ENCODE measurements at regions not wholly inside any gene's neighbourhood (a gene's known extent, or its start where the extent isn't known, plus 50 kb on each side); places are given as distances from the start of the nearest gene placed in this dataset.
A peak's percentile ranks its signal among the peaks of the same experiment; 100 is the strongest.
"Not testable (repeated sequence)": the region's sequence is repeated elsewhere in the genome, so short reads cannot be mapped to it uniquely, and the experiment has no call there.

- dilution Hi-C loops (cut with MboI; ENCODE audit: extremely low pct_ligation_motif_present, low sequenced_read_pairs) = not testable (repeated sequence)
These were observed 268.4 kb downstream of the ZNF37A start for GRCh38 chr10:38362514-38362913.

GRCh38 chr10:38364073-38364472, 269.9 kb downstream of the ZNF37A start:
- H2AFZ ChIP-seq (ENCODE audit: low read depth, low read length); H3K4me1 ChIP-seq (ENCODE audit: control insufficient read depth, extremely low read depth, insufficient read depth, low read length); H3K9ac ChIP-seq (replicated peaks; ENCODE audit: extremely low read depth, insufficient read depth, low read length); H3K4me3 ChIP-seq (replicated peaks in 1 of 3; ENCODE audit: insufficient read depth in 1 of 3, low read depth in 1 of 3, low read length in 3 of 3); FAIRE-seq; H4K20me1 ChIP-seq (replicated peaks; ENCODE audit: control insufficient read depth, extremely low read depth, insufficient read depth, low read length); H3K79me2 ChIP-seq (ENCODE audit: control insufficient read depth, insufficient read depth, low read length); H3K9me1 ChIP-seq (replicated peaks; ENCODE audit: control insufficient read depth, extremely low read depth, insufficient read depth, low read length); H3K9me3 ChIP-seq (replicated peaks; ENCODE audit: control insufficient read depth, insufficient read depth, low read length); CTCF ChIA-PET; H3K27me3 ChIP-seq (ENCODE audit: control insufficient read depth in 2 of 2, insufficient read depth in 2 of 2, low read length in 2 of 2); BruUV-seq (replicated peaks); H3K27ac ChIP-seq (ENCODE audit: insufficient read depth, low read depth, low read length); dilution Hi-C loops (cut with MboI; ENCODE audit: extremely low pct_ligation_motif_present, low sequenced_read_pairs); H3K36me3 ChIP-seq (ENCODE audit: control insufficient read depth in 2 of 2, extremely low read depth in 1 of 2, insufficient read depth in 2 of 2, low read length in 2 of 2); DNase-seq (ENCODE audit: low read depth, low spot score); intact Hi-C loops (cut with micrococcal nuclease); POLR2A ChIA-PET; H3K4me2 ChIP-seq (ENCODE audit: insufficient read depth, low read length): not testable (repeated sequence)

More at GRCh38 chr10:38362514-38362913, 268.4 kb downstream of the ZNF37A start:
- H2AFZ ChIP-seq (ENCODE audit: low read depth, low read length); DNase-seq (ENCODE audit: low read depth, low spot score); H3K9ac ChIP-seq (replicated peaks; ENCODE audit: extremely low read depth, insufficient read depth, low read length); BruUV-seq (replicated peaks); H3K9me3 ChIP-seq (replicated peaks; ENCODE audit: control insufficient read depth, insufficient read depth, low read length); intact Hi-C loops (cut with micrococcal nuclease); H3K4me2 ChIP-seq (ENCODE audit: insufficient read depth, low read length); FAIRE-seq; H3K9me1 ChIP-seq (replicated peaks; ENCODE audit: control insufficient read depth, extremely low read depth, insufficient read depth, low read length); H3K4me3 ChIP-seq (replicated peaks in 1 of 3; ENCODE audit: insufficient read depth in 1 of 3, low read depth in 1 of 3, low read length in 3 of 3); H4K20me1 ChIP-seq (replicated peaks; ENCODE audit: control insufficient read depth, extremely low read depth, insufficient read depth, low read length); H3K27ac ChIP-seq (ENCODE audit: insufficient read depth, low read depth, low read length); H3K27me3 ChIP-seq (ENCODE audit: control insufficient read depth in 2 of 2, insufficient read depth in 2 of 2, low read length in 2 of 2); POLR2A ChIA-PET; H3K79me2 ChIP-seq (ENCODE audit: control insufficient read depth, insufficient read depth, low read length); H3K4me1 ChIP-seq (ENCODE audit: control insufficient read depth, extremely low read depth, insufficient read depth, low read length); CTCF ChIA-PET; H3K36me3 ChIP-seq (ENCODE audit: control insufficient read depth in 2 of 2, extremely low read depth in 1 of 2, insufficient read depth in 2 of 2, low read length in 2 of 2): not testable (repeated sequence)

- H4K20me1 ChIP-seq (replicated peaks; ENCODE audit: control insufficient read depth, extremely low read depth, insufficient read depth, low read length); H3K4me1 ChIP-seq (ENCODE audit: control insufficient read depth, extremely low read depth, insufficient read depth, low read length); H3K36me3 ChIP-seq (ENCODE audit: control insufficient read depth in 2 of 2, extremely low read depth in 1 of 2, insufficient read depth in 2 of 2, low read length in 2 of 2); dilution Hi-C loops (cut with MboI; ENCODE audit: extremely low pct_ligation_motif_present, low sequenced_read_pairs); H3K79me2 ChIP-seq (ENCODE audit: control insufficient read depth, insufficient read depth, low read length); H3K27ac ChIP-seq (ENCODE audit: insufficient read depth, low read depth, low read length); H3K9ac ChIP-seq (replicated peaks; ENCODE audit: extremely low read depth, insufficient read depth, low read length); H2AFZ ChIP-seq (ENCODE audit: low read depth, low read length); BruUV-seq (replicated peaks); H3K4me3 ChIP-seq (replicated peaks in 1 of 3; ENCODE audit: insufficient read depth in 1 of 3, low read depth in 1 of 3, low read length in 3 of 3); H3K4me2 ChIP-seq (ENCODE audit: insufficient read depth, low read length); H3K9me1 ChIP-seq (replicated peaks; ENCODE audit: control insufficient read depth, extremely low read depth, insufficient read depth, low read length); H3K27me3 ChIP-seq (ENCODE audit: control insufficient read depth in 2 of 2, insufficient read depth in 2 of 2, low read length in 2 of 2); POLR2A ChIA-PET; H3K9me3 ChIP-seq (replicated peaks; ENCODE audit: control insufficient read depth, insufficient read depth, low read length): not testable (repeated sequence)
- FAIRE-seq (peak; percentile 67), DNase-seq (ENCODE audit: low read depth, low spot score) (peak; percentile 36)
- CTCF ChIA-PET = interaction anchor here (1.1 to 1.3 kb wide), 3 partner anchors 389 to 1465 kb away, joined by 4 to 18 read pairs (median 7); partner anchors contain the start of gene ZNF25
- TF ChIP-seq CTCF (IDR thresholded peaks at IDR 0.05; ENCODE audit: extremely low read depth in 1 of 2, insufficient read depth in 1 of 2, low read depth in 1 of 2, low read length in 2 of 2) = peak in 1 of 2 donors; percentile 26
- intact Hi-C loops (cut with micrococcal nuclease) = loop anchor here (1.0 kb wide), 1 partner anchor 390 kb away; the partner anchor contains the start of gene ZNF25
These were observed 271.8 kb downstream of the ZNF37A start for GRCh38 chr10:38365917-38366316.

GRCh38 chr10:38383800-38384199, 289.7 kb downstream of the ZNF37A start:
- DNase-seq (ENCODE audit: low read depth, low spot score) = not testable (repeated sequence)

More at GRCh38 chr10:38383800-38384199, 289.7 kb downstream of the ZNF37A start:
- H4K20me1 ChIP-seq (replicated peaks; ENCODE audit: control insufficient read depth, extremely low read depth, insufficient read depth, low read length); dilution Hi-C loops (cut with MboI; ENCODE audit: extremely low pct_ligation_motif_present, low sequenced_read_pairs); H3K4me1 ChIP-seq (ENCODE audit: control insufficient read depth, extremely low read depth, insufficient read depth, low read length); BruUV-seq (replicated peaks); FAIRE-seq; H3K4me2 ChIP-seq (ENCODE audit: insufficient read depth, low read length); intact Hi-C loops (cut with micrococcal nuclease); H3K4me3 ChIP-seq (replicated peaks in 1 of 3; ENCODE audit: insufficient read depth in 1 of 3, low read depth in 1 of 3, low read length in 3 of 3); H3K9ac ChIP-seq (replicated peaks; ENCODE audit: extremely low read depth, insufficient read depth, low read length); H3K27me3 ChIP-seq (ENCODE audit: control insufficient read depth in 2 of 2, insufficient read depth in 2 of 2, low read length in 2 of 2); H3K9me1 ChIP-seq (replicated peaks; ENCODE audit: control insufficient read depth, extremely low read depth, insufficient read depth, low read length); H3K9me3 ChIP-seq (replicated peaks; ENCODE audit: control insufficient read depth, insufficient read depth, low read length); H3K27ac ChIP-seq (ENCODE audit: insufficient read depth, low read depth, low read length); H2AFZ ChIP-seq (ENCODE audit: low read depth, low read length); POLR2A ChIA-PET; CTCF ChIA-PET; H3K36me3 ChIP-seq (ENCODE audit: control insufficient read depth in 2 of 2, extremely low read depth in 1 of 2, insufficient read depth in 2 of 2, low read length in 2 of 2); H3K79me2 ChIP-seq (ENCODE audit: control insufficient read depth, insufficient read depth, low read length): not testable (repeated sequence)

Data from endothelial cell of umbilical vein (primary cell).